PC-3 (cell line): ENCODE measurements at regions not wholly inside any gene's neighbourhood (a gene's known extent, or its start where the extent isn't known, plus 50 kb on each side); places are given as distances from the start of the nearest gene placed in this dataset.

Source experiments
- EZH2 ChIP-seq: fragments of 300-600 bp; sonication (generic); IDR thresholded peaks from one replicate; pipeline ENCODE4 v1.6.1; 2017; ENCODE audit warnings: antibody characterized with exemption, mild to moderate bottlenecking, low read length; ENCODE audit not compliant: unreplicated experiment
- EZH2phosphoT487 ChIP-seq: fragments of 300-600 bp; sonication (generic); IDR thresholded peaks from 2 replicates; pipeline ENCODE4 v1.6.1; 2018; ENCODE audit warnings: mild to moderate bottlenecking, antibody characterized with exemption, low read length, borderline replicate concordance
- TF ChIP-seq, protein P1 (sequence below): fragments of 300-600 bp; sonication (generic); conservative IDR thresholded peaks from 2 replicates; pipeline ENCODE4 v1.5.1; 2017; ENCODE audit warnings: antibody characterized with exemption, low read depth, mild to moderate bottlenecking, low read length

DNA sequence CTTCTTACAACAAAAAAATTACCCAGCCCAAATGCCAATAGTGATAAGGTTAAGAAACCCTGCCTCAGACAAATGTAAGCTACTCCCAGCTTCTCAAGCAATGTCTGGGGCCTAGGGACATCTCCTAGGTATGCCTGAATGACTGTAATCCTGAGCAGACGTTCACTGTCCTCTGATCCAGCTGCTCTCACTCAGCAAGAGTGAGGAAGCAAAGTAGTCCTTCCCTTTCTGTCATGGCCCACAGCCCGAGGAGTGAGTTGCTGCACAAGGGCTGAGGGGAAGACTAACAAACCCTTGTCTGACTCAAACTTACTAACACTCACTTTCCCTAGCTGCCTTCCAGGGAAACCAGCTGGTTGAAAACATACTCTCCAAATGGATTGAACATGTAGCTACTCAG lies 124.9 kb upstream of the TNFSF4 start:
- TF ChIP-seq, protein P1, sequence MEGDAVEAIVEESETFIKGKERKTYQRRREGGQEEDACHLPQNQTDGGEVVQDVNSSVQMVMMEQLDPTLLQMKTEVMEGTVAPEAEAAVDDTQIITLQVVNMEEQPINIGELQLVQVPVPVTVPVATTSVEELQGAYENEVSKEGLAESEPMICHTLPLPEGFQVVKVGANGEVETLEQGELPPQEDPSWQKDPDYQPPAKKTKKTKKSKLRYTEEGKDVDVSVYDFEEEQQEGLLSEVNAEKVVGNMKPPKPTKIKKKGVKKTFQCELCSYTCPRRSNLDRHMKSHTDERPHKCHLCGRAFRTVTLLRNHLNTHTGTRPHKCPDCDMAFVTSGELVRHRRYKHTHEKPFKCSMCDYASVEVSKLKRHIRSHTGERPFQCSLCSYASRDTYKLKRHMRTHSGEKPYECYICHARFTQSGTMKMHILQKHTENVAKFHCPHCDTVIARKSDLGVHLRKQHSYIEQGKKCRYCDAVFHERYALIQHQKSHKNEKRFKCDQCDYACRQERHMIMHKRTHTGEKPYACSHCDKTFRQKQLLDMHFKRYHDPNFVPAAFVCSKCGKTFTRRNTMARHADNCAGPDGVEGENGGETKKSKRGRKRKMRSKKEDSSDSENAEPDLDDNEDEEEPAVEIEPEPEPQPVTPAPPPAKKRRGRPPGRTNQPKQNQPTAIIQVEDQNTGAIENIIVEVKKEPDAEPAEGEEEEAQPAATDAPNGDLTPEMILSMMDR, result no peak
- TF ChIP-seq EZH2 (no peak), EZH2phosphoT487 (no peak)
